SK-N-SH treated with all-trans-retinoic acid at 6 μM for 48 hours (cell line): ENCODE measurements at regions not wholly inside any gene's neighbourhood (a gene's known extent, or its start where the extent isn't known, plus 50 kb on each side); places are given as distances from the start of the nearest gene placed in this dataset.

ENCODE experiments used
- ATAC-seq: fragments of 200-7000 bp; cut with Tn5 transposase; 3 replicates; pipeline ENCODE4 v1.9.1; 2020; ENCODE audit warnings: mild to moderate bottlenecking, moderate library complexity
- BACH2 ChIP-seq: fragments of 250-450 bp; sonication (Bioruptor Pico); IDR thresholded peaks from 2 replicates; pipeline ENCODE4 v1.9.0; 2021; ENCODE audit warnings: mild to moderate bottlenecking, borderline replicate concordance
- CREB5 ChIP-seq: fragments of 250-450 bp; sonication (Bioruptor Pico); IDR thresholded peaks from 2 replicates; pipeline ENCODE4 v1.5.1; 2020; ENCODE audit warnings: low read depth, mild to moderate bottlenecking, moderate library complexity
- CSDC2 ChIP-seq: fragments of 250-450 bp; sonication (Bioruptor Pico); IDR thresholded peaks from 2 replicates; pipeline ENCODE4 v1.5.0; 2020; ENCODE audit warnings: mild to moderate bottlenecking, moderate library complexity
- CSRNP3 ChIP-seq: fragments of 250-450 bp; sonication (Bioruptor Pico); IDR thresholded peaks from 2 replicates; pipeline ENCODE4 v1.5.1; 2021; ENCODE audit warnings: mild to moderate bottlenecking, moderate library complexity
- ESRRG ChIP-seq: fragments of 250-450 bp; sonication (Bioruptor Pico); IDR thresholded peaks from 2 replicates; pipeline ENCODE4 v1.6.1; 2021; ENCODE audit warnings: mild to moderate bottlenecking
- ISL1 ChIP-seq: fragments of 250-450 bp; sonication (Bioruptor Pico); IDR thresholded peaks from 2 replicates; pipeline ENCODE4 v2.1.2; 2022; ENCODE audit warnings: mild to moderate bottlenecking, moderate library complexity
- OSR1 ChIP-seq: fragments of 250-450 bp; sonication (Bioruptor Pico); IDR thresholded peaks from 2 replicates; pipeline ENCODE4 v1.8.0; 2022; ENCODE audit warnings: moderate library complexity, mild to moderate bottlenecking, inconsistent platforms
- PATZ1 ChIP-seq: fragments of 250-450 bp; sonication (Bioruptor Pico); IDR thresholded peaks from 2 replicates; pipeline ENCODE4 v1.8.0; 2020; ENCODE audit warnings: mild to moderate bottlenecking, moderate library complexity, borderline replicate concordance
- POU6F1 ChIP-seq: fragments of 250-450 bp; sonication (Bioruptor Pico); IDR thresholded peaks from 2 replicates; pipeline ENCODE4 v1.8.0; 2021; ENCODE audit warnings: low read depth, mild to moderate bottlenecking, moderate library complexity, borderline replicate concordance
- PPARA ChIP-seq: fragments of 250-450 bp; sonication (Bioruptor Pico); IDR thresholded peaks from 2 replicates; pipeline ENCODE4 v1.5.0; 2020; ENCODE audit warnings: mild to moderate bottlenecking, borderline replicate concordance
- RARB ChIP-seq: fragments of 250-450 bp; sonication (Bioruptor Pico); IDR thresholded peaks from 2 replicates; pipeline ENCODE4 v1.8.0; 2021; ENCODE audit warnings: mild to moderate bottlenecking, moderate library complexity
- SNAI2 ChIP-seq: fragments of 250-450 bp; sonication (Bioruptor Pico); IDR thresholded peaks from 2 replicates; pipeline ENCODE4 v1.5.0; 2020; ENCODE audit warnings: mild to moderate bottlenecking, moderate library complexity
- TCF4 ChIP-seq: fragments of 250-450 bp; sonication (Bioruptor Pico); IDR thresholded peaks from 2 replicates; pipeline ENCODE4 v1.8.0; 2021; ENCODE audit warnings: mild to moderate bottlenecking, moderate library complexity, borderline replicate concordance
- TOX ChIP-seq: fragments of 250-450 bp; sonication (Bioruptor Pico); IDR thresholded peaks from 2 replicates; pipeline ENCODE4 v1.8.0; 2021; ENCODE audit warnings: mild to moderate bottlenecking, moderate library complexity, borderline replicate concordance
- ZC3H10 ChIP-seq: fragments of 250-450 bp; sonication (Bioruptor Pico); IDR thresholded peaks from 2 replicates; pipeline ENCODE4 v1.5.1; 2021; ENCODE audit warnings: mild to moderate bottlenecking, moderate library complexity
- ZFP3 ChIP-seq: fragments of 250-450 bp; sonication (Bioruptor Pico); IDR thresholded peaks from 2 replicates; pipeline ENCODE4 v1.5.0; 2020; ENCODE audit warnings: mild to moderate bottlenecking, moderate library complexity
- ZFP30 ChIP-seq: fragments of 450-650 bp; formaldehyde crosslinking; IDR thresholded peaks from 2 replicates; pipeline ENCODE4 v1.5.0; 2022; ENCODE audit warnings: mild to moderate bottlenecking, moderate library complexity
- ZNF565 ChIP-seq: fragments of 450-650 bp; formaldehyde crosslinking; conservative IDR thresholded peaks from 2 replicates; pipeline ENCODE4 v1.5.0; 2020; ENCODE audit warnings: low read depth, mild to moderate bottlenecking, moderate library complexity
- ZNF70 ChIP-seq: fragments of 450-650 bp; formaldehyde crosslinking; IDR thresholded peaks from 2 replicates; pipeline ENCODE4 v1.5.0; 2020; ENCODE audit warnings: mild to moderate bottlenecking, moderate library complexity
- ZNF8 ChIP-seq: fragments of 450-650 bp; formaldehyde crosslinking; IDR thresholded peaks from 2 replicates; pipeline ENCODE4 v1.5.0; 2020; ENCODE audit warnings: mild to moderate bottlenecking, moderate library complexity

- no peak for TF ChIP-seq ZFP3 (CRISPR knock-in tag)
- no peak for ATAC-seq
Measured at GRCh38 chr10:20993389-20993788, 96.3 kb upstream of the NEBL start.

GRCh38 chr10:20991526-20991925 is 94.4 kb upstream of the NEBL start:
- ATAC-seq: no peak
- no peak for TF ChIP-seq CREB5 (CRISPR knock-in tag)

GRCh38 chr10:20990604-20991003 is 93.5 kb upstream of the NEBL start:
- ATAC-seq: no peak
- TF ChIP-seq ESRRG (no peak), ISL1 (CRISPR knock-in tag) (no peak), ZFP3 (CRISPR knock-in tag) (no peak), BACH2 (CRISPR knock-in tag) (no peak), ZNF70 (CRISPR knock-in tag) (no peak), TCF4 (CRISPR knock-in tag) (no peak), ZC3H10 (no peak), SNAI2 (no peak), ZNF8 (CRISPR knock-in tag) (no peak), PPARA (CRISPR knock-in tag) (no peak), TOX (CRISPR knock-in tag) (no peak), RARB (CRISPR knock-in tag) (no peak), CSRNP3 (CRISPR knock-in tag) (no peak)
- TF ChIP-seq, all 23 proteins: peak for 0

GRCh38 chr10:20988357-20988983 is 91.4 kb upstream of the NEBL start:
- TF ChIP-seq ESRRG: no peak
- no peak for TF ChIP-seq POU6F1
- no peak for TF ChIP-seq ZNF565
- TF ChIP-seq CSDC2 (CRISPR knock-in tag): no peak
- TF ChIP-seq CSRNP3 (CRISPR knock-in tag): no peak
- TF ChIP-seq SNAI2: no peak
- TF ChIP-seq RARB (CRISPR knock-in tag): no peak
- no peak for TF ChIP-seq BACH2 (CRISPR knock-in tag)
- no peak for TF ChIP-seq ZFP3 (CRISPR knock-in tag)
- TF ChIP-seq PATZ1 (CRISPR knock-in tag): no peak
- no peak for TF ChIP-seq CREB5 (CRISPR knock-in tag)
- no peak for TF ChIP-seq OSR1
- no peak for TF ChIP-seq TCF4 (CRISPR knock-in tag)
- TF ChIP-seq ZFP30 (CRISPR knock-in tag): no peak
- no peak for TF ChIP-seq ZNF70 (CRISPR knock-in tag)

More at GRCh38 chr10:20988357-20988983, 91.4 kb upstream of the NEBL start:
- ATAC-seq: no peak
